ENCODE measurements at regions not wholly inside any gene's neighbourhood (a gene's known extent, or its start where the extent isn't known, plus 50 kb on each side); places are given as distances from the start of the nearest gene placed in this dataset.

GRCh38 chr11:121762820-121763219 lies 310.1 kb upstream of the SORL1-AS1 start (continued):
- TF ChIP-seq MEF2A (IDR thresholded peaks at IDR 0.05; ENCODE audit: borderline replicate concordance, low read depth) (no peak), GATA2 (CRISPR knock-in tag; IDR thresholded peaks at IDR 0.05) (no peak), MXI1 (IDR thresholded peaks at IDR 0.05; ENCODE audit: low read depth, low read length) (no peak), MAX (IDR thresholded peaks at IDR 0.05; ENCODE audit: low read depth) (no peak), IRF3 (IDR thresholded peaks at IDR 0.05; ENCODE audit: low read depth, low read length) (no peak), RCOR1 (IDR thresholded peaks at IDR 0.05; ENCODE audit: low read length) (no peak), YY1 (IDR thresholded peaks at IDR 0.05; ENCODE audit: low read depth) (no peak), RFX5 (IDR thresholded peaks at IDR 0.05; ENCODE audit: low read length) (no peak)

- Histone ChIP-seq H4K20me1 (ENCODE audit: insufficient read depth) (no peaks in the 10 kb centered on the region), H3K27ac (ENCODE audit: low read depth in 2 of 2, low read length in 1 of 2) (no peak overlapping the region; a peak in 2 of 4 replicates), H3F3A (replicated peaks; ENCODE audit: insufficient read depth) (no peaks in the 10 kb centered on the region), H3K9ac (no peak overlapping the region), H3K27me3 (ENCODE audit: insufficient read depth) (no peaks in the 10 kb centered on the region), H3K4me1 (ENCODE audit: control insufficient read depth in 1 of 2, insufficient read depth in 2 of 2, low read depth in 1 of 2, low read length in 1 of 2) (peaks cover 9 to 20% of the 10 kb centered on the region in 2 experiments; a peak in 2 of 4 replicates), H3K9me3 (no peaks in the 10 kb centered on the region), H3K4me2 (no peak overlapping the region), H2AFZ (ENCODE audit: low read depth) (no peak overlapping the region), H3K9me2 (no peaks in the 10 kb centered on the region), H3K79me2 (ENCODE audit: insufficient read depth) (no peaks in the 10 kb centered on the region), H3K4me3 (ENCODE audit: low read depth in 2 of 2, low read length in 1 of 2) (no peak overlapping the region), H3K36me3 (replicated peaks in 1 of 2; ENCODE audit: control insufficient read depth in 1 of 2, insufficient read depth in 2 of 2, low read length in 1 of 2) (no peaks in the 10 kb centered on the region)
- POLR2A ChIA-PET, result no interaction called here
- CTCF ChIA-PET, result interaction anchor here (0.6 to 2.7 kb wide), 3 partner anchors 11 to 745 kb away, joined by 3 to 9 read pairs (median 5); no protein-coding TSS in a partner anchor
- TF ChIP-seq RXRA (IDR thresholded peaks at IDR 0.05; ENCODE audit: borderline replicate concordance, low read depth) (no peak), RAD21 (IDR thresholded peaks at IDR 0.05; ENCODE audit: low read length) (no peak), MEF2A (IDR thresholded peaks at IDR 0.05; ENCODE audit: borderline replicate concordance, low read depth) (no peak), ZBTB33 (IDR thresholded peaks at IDR 0.05; ENCODE audit: borderline replicate concordance, low read depth) (no peak), YY1 (IDR thresholded peaks at IDR 0.05; ENCODE audit: low read depth) (no peak), TCF12 (IDR thresholded peaks at IDR 0.05) (no peak), NRF1 (IDR thresholded peaks at IDR 0.05; ENCODE audit: low read depth, low read length) (no peak), TAF1 (IDR thresholded peaks at IDR 0.05; ENCODE audit: borderline replicate concordance, low read depth, low read length) (no peak), CTCF (IDR thresholded peaks at IDR 0.05) (no peak)
- WGBS (ENCODE audit: low lambda C conversion rate), result 67% methylated on average over 2 of the region's 2 CpGs
- DNase-seq, result no peak
Observed at GRCh38 chr11:121761186-121761585, 308.4 kb upstream of the SORL1-AS1 start.
